CD4-positive, alpha-beta T cell treated with Interleukin-17A for 1 hour (primary cell): ENCODE measurements at regions not wholly inside any gene's neighbourhood (a gene's known extent, or its start where the extent isn't known, plus 50 kb on each side); places are given as distances from the start of the nearest gene placed in this dataset.

Experiments used
- DNase-seq: peaks from one replicate; pipeline ENCODE4 v3.0.0-alpha.2; 2020

GRCh38 chr5:109529520-109529919, 119.7 kb upstream of the PJA2 start:
- DNase-seq, result no peak

GRCh38 chr5:109524555-109524954, 114.8 kb upstream of the PJA2 start:
- DNase-seq, result no peak

- no peak for DNase-seq
Observed at GRCh38 chr5:109524026-109524425, 114.3 kb upstream of the PJA2 start.

GRCh38 chr5:109522404-109522803, 112.6 kb upstream of the PJA2 start:
- DNase-seq, result no peak

GRCh38 chr5:109519416-109519815, 109.6 kb upstream of the PJA2 start:
- no peak for DNase-seq

GRCh38 chr5:109516390-109516789, 106.6 kb upstream of the PJA2 start:
- no peak for DNase-seq

- no peak for DNase-seq
Observed at GRCh38 chr5:109511980-109512734, 102.4 kb upstream of the PJA2 start.

GRCh38 chr5:109506556-109506955, 96.8 kb upstream of the PJA2 start:
- no peak for DNase-seq

- no peak for DNase-seq
Observed at GRCh38 chr5:109496112-109496511, 86.3 kb upstream of the PJA2 start.

GRCh38 chr5:109487753-109488420, 78.1 kb upstream of the PJA2 start:
- no peak for DNase-seq

- DNase-seq, result no peak
Observed at GRCh38 chr5:109486200-109486804, 76.5 kb upstream of the PJA2 start.

GRCh38 chr5:109485030-109485429, 75.3 kb upstream of the PJA2 start:
- DNase-seq, result no peak

GRCh38 chr5:109484597-109484996, 74.8 kb upstream of the PJA2 start:
- no peak for DNase-seq

- no peak for DNase-seq
Observed at GRCh38 chr5:109483395-109483971, 73.7 kb upstream of the PJA2 start.

- no peak for DNase-seq
Observed at GRCh38 chr5:109482748-109483147, 73.0 kb upstream of the PJA2 start.

- peak; percentile 9 for DNase-seq
Observed at GRCh38 chr5:109479260-109479860, 69.6 kb upstream of the PJA2 start.

GRCh38 chr5:109478830-109479229, 69.1 kb upstream of the PJA2 start:
- DNase-seq, result no peak

GRCh38 chr5:109476292-109476691, 66.5 kb upstream of the PJA2 start:
- no peak for DNase-seq

GRCh38 chr5:109469896-109470662, 60.3 kb upstream of the PJA2 start:
- DNase-seq, result no peak

GRCh38 chr5:109468737-109469420, 59.1 kb upstream of the PJA2 start:
- peak; percentile 77 for DNase-seq

GRCh38 chr5:109468288-109468676, 58.5 kb upstream of the PJA2 start:
- DNase-seq, result no peak

- DNase-seq, result no peak
Observed at GRCh38 chr5:109467058-109467457, 57.3 kb upstream of the PJA2 start.
